GM19035 (cell line): ENCODE measurements at regions not wholly inside any gene's neighbourhood (a gene's known extent, or its start where the extent isn't known, plus 50 kb on each side); places are given as distances from the start of the nearest gene placed in this dataset.

Experiments
- ATAC-seq: cut with Tn5 transposase; IDR thresholded peaks from one replicate; pipeline ENCODE4 v1.9.1; 2021; ENCODE audit not compliant: unreplicated experiment

DNA sequence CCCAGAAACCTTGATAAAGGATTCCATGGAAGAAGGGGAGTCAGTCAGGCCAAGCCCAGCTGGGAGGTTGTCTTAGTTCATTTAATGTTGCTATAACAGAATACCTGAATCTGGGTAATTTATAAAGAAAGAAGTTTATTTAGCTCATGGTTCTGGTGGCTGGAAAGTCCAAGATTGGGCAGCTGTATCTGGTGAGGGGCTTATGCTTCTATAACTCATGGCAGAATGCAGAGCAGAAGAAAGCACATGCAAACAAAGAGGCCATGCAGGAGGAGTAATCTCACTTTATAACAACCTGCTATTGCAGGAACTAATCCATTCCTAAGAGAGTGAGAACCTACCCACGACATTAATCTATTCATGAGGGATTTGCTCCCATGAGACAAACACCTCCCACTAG, 54.2 kb upstream of the ANKRD1 start:
- ATAC-seq = no peak

DNA sequence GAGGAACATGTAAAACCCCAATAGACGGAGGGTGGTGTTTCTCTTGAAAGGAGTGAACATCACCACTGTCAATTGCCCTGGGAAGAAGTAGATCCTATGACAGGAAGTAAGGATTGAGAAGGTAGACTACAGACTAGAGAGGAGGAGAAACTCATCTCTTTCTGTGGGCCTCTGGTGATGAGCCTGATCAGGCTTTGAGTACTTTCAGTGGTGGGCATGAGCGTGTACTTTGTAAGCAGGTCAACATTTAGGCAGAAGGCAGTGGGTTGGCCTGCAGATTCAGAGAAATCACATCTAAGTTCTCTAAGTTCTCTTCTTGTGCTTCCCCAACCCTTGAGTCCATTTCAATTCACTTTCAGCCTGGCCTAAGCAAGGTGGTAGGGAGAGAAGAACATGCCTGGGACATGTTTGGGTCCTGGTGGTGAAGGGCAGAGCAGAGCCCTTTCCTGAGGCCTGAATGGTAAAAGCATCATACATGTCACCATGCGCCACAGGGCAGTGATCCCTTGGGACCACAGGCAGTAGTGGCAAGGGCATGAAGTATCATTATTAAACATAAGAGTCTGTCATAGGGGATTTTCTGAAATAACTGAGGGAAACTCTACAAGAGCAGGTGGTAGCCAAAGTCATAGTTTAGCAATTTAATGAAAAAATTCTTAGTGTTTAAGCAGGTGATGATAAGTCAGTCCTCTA, 56.4 kb upstream of the ANKRD1 start:
- peak; percentile 71 for ATAC-seq

DNA sequence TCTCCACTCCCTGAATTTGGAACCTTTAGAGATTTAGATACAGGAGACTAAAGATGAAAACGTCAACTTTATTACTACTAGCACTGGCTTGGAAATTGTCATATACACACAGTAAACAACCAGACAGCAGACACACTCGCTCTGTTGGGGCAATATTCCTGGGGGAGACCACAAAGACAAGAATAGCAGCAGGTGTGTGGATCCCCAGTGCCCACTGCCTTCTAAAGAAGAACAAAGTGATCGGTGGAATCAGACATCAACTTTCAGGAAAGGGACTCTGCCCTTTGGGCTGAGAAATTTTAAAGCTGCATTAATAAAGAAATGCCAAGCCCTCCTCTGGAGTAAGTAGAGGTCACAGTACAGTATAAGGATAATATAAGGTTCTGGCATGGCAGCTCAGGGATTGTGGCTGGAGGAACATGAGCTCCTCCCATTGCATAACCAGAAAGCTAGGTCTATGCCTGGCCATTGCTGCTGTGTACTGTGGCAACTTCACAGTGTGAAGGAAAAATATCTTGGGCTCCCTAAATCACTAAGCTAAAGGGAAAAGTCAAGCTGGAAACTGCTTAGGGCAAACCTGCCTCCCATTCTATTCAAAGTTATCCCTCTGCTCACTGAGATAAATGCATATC, 57.1 kb upstream of the ANKRD1 start:
- ATAC-seq = no peak

DNA sequence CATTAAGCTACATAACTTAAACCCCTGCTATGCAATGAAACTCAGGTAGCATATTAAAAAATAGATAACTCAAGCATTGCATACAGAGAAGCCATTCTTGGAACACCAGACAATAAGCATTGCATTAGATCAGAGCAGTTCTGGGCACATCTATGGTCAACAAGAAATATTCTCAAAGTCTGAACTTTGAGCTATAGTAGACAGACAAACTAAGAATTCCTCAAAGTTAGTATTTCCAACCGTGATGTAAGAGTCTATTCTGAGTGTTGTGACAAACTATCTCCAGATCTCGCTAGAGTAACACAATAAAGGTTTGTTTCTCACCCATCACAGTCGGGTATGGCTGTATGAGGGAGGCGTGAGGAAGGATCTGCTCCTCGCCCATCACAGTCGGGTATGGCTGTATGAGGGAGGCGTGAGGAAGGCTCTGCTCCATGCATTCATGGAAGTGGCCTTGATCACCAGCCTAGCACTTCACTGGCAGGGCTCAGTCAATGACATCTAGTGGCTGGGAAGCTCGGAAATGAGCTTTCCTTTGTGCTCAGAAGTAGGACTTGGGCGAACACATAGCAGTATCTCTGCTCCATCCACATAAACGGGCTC, 61.6 kb upstream of the ANKRD1 start:
- no peak for ATAC-seq

DNA sequence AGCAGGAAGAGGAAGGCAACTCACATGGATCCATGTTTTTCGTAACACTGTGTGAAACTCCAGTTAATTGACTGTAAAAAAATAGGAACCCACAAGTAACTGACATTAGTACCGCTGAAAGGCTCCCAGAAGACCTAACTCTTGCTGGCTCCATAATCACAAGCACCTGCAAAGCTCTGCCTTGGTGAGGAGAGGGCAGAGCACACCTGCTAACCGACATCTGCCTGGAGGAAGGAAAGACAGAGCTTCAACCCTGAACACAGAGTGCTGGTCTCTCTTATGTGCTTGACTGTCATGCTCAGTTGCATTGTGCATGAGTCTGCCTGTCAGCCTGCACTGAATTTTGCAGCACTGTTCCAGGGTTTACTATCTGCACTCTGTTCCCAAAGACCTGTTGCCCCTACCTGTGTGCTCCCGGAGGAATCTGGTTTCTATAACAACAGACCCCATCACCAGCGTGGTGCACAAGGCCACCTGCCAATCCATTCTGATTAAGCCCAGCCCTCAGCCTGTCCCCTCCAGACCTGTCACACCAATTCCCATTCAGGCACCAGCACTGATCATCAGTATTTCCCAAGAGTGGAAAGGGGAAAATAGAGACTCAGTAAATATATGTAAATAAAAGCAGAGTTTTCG, 63.1 kb upstream of the ANKRD1 start:
- no peak for ATAC-seq

DNA sequence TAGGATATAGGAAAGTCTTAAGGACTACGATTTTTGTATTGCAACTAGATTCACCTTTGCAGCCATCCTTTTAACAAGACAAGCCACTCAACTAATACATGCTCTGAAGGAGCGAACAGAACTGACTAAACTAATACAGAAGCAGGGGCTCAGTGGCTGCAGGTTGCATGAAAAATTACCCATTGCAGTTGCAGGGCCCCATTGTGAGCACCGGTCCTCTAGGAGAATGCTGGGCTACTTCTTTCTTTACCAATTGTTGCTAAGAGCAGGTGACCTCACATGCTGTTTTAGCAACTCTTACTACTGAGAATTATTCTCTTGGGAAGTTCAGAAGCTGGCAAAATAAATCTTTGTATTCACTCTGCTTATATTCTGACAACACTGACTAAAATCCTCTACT, 64.0 kb upstream of the ANKRD1 start:
- no peak for ATAC-seq

DNA sequence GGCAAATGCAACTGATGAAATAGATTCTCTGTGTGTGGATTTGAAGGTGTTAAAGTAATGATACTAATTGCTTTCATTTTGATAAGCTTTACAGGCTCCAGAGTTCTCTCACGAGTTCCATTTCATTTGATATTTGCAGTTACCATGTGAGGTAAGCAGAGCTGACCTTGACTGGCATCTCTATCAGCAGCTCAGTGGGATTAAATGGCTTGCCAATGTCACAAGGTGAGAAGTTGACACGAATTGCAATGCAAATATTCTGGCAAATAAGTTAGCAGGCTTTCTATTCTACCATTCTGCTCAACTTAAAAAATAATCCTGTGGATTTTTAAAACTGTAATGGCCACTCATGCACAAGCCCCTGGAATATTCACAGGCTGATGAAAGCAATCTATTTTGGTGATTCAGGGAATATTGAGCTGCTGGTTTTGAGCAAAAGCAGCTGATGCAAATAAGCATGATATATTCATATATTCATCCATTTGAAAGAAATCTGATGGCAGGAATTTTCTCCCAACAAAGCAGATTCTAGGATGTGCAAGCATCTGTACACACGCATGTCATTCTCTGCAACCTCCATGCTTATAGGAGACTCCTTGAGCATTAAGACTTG, 64.5 kb upstream of the ANKRD1 start:
- ATAC-seq = no peak

DNA sequence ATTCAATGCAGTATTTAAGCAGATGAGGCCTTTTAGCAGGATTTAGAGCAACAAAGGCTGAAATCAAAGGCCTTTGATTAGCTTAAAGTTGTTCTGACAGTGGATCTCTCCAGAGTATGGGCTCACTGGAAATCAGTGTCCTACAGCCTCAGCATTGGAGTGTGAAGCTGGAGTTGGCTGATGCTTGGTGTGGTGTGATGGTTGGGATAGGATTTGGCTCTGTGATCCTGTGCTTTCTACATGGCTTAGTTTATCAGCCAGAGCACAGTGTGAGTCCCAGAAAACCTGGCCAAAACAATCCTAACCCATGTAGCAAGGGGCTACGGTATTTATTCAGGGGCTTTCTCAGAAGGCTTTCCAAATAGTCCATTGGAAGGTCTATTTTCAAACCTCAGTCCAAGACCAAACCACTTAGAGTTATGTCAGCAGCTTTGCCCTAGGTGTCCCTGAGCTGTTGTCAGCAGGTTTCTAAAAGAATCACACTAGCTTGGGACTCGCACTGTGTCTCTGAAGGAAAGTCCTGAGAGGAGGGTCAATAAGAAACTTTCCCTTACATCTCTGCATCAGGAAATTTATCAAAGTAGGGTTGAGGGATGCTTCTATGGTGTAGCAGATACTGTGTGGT, 65.4 kb upstream of the ANKRD1 start:
- no peak for ATAC-seq

DNA sequence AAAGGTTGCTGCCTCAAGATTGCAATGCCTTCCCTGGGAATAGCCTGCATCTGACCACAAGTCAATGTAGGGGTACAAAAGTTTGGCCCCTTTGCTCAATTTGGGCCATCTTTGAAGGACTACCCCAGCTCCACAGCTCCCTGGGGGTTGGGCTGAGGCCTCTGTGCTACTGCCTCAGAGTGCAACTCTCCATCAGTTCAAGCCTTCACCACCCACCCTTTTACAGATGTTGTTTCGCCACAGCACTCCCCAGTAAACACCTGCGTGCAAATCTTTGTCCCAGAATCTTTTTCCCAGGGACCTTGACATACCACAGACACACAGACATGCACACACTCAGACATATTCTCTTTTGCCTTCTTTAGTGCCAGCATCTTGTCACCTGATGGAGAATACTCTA, 66.0 kb upstream of the ANKRD1 start:
- ATAC-seq = no peak

DNA sequence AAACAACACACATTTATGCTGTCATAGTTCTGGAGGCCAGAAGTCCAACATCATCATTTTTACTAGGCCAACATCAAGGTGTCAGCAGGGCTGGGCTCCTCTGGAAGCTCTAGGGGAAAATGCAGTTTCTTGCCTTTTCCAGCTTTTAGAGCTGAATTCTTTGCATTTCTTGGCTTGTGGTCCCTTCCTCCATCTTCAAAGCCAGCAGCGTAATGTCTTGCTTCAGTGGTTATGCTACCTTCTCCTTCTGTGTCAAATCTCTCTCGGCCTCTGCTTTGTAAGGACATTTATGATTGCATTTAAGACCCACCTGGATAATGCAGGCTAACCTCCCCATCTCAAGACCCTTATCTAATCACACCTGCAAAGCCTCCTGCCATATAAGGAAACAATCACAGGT, 66.5 kb upstream of the ANKRD1 start:
- no peak for ATAC-seq

DNA sequence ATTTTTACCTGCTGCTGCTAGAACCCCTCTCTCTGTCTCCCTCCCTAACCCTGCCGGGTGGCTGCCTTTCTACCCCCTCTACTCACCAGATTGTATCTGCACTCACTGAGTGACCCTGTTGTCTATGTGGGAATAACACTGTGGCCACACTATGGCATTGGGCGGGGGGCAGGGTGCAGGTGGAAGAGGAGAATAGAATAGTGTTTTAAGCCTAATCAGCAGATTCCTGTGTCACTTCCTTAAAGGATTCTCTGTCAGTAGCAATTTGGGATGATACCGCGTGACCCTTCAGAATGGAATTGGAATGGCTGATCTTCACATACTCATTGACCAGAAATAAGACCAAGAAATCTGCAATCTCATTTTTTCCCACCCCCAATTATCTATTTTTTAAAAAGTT, 67.1 kb upstream of the ANKRD1 start:
- no peak for ATAC-seq

DNA sequence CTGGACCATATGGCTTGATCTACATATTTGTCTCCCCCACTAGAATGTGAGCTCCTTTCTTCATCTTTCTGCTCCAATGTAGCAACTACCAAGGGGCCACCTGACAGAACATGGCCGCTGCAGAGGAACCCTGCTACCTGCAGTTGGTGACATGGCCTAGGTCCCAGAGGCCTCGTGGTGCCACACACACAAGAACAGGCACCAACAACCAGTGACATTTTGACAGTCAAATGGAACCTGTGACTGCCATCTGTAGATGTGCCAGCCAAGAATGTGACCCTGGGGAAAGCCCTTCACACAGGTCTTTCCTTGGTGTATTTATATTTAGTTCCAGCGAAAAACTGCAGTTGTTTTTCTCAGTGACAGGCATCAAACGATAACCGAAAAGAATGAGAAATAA, 67.9 kb upstream of the ANKRD1 start:
- ATAC-seq = no peak

DNA sequence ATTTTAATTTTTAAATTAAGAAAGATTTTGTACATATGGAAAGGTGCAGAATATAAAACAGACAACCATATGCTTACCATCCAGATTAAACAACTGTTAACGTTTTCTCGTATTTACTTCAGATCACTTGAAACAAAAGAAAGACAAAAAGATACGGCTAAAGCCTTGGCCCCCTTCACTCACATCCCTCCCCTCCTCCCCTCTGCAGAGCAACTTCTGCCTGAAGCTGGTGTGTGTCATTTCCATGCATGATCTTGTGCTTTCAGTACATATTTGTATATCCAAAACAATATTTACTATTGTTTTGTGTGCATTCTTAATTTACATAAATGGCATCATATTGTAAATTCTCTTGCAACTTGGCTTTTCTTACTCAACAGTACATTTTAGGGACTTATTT, 68.5 kb upstream of the ANKRD1 start:
- no peak for ATAC-seq

DNA sequence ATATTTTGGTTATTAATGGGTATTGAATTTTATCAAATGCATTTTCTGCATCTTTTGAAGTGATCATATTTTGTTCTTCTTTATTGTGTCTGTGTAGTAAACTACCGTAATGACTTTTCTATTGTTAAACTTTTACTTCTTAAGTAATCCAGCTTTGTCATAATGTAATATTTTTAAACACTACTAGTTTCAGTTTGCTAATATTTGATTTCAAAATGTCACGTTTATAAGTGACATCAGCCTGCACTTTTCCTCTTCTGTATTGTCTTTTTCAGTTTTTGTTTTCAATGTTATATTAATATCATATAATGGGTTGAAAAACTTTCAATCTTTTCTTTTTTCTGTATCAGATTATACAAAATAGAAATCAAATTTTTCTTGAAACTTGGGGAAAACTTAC, 71.6 kb upstream of the ANKRD1 start:
- ATAC-seq = no peak

DNA sequence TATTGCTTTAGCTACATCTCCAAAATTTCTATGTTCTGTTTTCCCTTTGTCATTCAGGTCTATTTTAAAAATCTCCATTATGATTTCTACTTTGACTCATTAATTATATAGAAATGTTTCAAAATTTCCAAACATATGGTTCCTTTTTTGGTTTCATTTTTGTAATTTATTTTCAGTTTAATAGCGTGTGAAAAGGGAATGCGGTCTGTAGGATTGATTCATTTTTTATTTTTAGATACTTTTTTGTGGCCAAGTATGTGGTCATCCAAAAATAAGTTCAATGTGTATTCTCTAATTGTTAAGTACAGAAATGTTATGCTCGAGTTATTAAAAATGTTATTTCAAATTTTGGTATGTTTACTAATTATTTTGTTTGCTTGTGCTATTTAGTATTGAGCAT, 72.5 kb upstream of the ANKRD1 start:
- ATAC-seq = no peak

DNA sequence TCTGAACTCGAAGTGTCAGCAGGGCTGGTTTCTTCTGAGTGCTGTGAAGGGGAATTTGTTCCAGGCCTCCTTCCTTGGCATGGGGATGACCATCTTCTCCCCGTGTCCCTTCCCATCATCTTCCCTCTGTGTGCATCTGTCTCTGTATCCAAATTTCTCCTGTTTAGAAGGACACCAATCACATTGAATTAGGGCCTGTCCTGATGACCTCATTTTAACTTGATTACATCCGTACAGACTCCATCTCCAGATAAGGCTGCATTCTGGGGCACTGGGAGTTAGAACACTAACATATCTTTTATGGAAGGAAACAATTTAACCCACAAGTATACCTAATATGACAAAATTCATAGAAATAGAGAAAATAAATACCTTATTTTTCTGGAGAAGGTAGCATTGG, 76.8 kb upstream of the ANKRD1 start:
- ATAC-seq = no peak

DNA sequence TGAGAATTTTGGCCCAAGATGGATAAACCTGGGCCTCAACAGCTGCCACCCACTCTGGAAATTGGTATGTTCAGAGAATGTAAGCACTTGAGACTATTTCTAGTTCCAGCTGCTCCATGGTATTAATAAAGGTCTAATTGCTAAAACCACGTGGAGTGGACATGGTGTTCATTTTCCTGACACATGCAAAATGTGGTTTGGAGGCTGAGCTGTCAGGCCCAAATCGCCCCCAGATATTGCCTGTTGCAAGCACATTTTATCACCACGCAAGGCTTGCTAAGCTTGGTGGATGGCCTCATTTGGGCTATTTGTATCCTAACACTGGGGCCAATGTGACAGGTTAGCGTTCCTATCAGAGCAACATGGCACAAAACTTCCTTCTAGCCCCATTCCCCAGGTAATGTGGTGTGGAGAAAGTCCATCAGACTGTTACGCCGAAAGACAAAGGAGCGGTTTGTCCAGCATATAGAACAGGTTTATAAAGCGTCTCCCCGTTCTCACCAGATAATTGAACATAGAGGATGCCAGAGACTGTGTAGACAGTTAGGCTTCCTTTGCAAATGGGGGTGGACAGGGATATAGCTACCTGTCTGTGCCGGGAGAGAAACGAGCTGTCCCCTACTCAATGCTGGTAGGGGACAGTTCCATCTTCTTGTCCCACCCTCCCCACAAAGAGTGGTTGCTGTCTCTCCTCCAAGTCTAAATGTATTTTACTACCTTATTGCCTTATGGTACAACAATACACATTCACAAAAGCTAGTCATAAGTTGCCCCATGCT, 78.0 kb upstream of the ANKRD1 start:
- ATAC-seq = peak; percentile 16

DNA sequence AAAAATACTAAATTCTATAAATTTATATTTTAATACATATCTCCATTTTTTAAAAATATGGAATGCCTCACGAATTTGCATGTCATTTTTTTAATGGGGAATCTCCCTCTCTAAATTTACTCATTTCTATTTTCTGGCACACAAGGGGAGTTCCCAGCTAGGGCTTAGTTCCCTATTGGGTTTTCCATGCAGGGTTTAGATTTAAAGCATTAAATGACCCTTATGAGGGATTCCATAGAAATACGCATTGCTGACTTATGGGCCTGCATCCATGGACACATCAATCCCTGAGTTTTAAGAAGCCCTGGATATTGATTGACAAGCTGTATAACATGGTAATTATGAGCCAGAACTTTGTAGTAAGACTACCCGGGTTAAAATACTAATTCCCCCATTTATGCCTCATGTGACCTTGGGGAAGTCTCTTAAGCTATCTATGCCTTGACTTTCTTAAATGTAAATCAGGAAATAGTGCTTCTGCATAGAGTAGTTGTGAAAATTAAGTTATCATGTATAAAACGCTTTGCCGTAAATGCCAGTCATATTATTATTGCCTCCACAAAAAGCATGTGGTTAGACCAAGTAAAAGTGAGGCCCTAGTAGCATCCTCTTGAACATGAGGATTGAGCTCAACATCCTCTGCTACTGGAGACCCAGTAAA, 78.8 kb upstream of the ANKRD1 start:
- peak; percentile 55 for ATAC-seq

DNA sequence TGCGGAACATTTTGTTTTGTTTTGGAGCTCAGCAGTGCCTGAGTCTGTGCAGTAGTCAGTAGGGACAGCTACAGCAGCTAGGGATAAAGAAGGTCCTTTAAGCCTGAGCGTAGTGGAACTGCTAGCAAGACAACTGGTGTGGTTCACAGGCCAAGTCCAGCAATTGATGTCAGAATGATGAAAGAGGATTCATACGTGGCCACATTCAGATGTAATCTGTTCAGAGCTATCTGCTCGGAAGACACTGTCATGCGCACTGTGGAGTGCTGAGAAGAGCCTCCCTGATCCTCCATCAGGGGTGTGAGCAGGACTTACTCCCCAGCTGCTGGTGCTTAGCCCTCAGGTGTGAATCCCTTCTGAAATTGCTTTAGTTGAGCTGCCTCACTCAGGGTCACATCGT, 79.6 kb upstream of the ANKRD1 start:
- ATAC-seq = no peak

DNA sequence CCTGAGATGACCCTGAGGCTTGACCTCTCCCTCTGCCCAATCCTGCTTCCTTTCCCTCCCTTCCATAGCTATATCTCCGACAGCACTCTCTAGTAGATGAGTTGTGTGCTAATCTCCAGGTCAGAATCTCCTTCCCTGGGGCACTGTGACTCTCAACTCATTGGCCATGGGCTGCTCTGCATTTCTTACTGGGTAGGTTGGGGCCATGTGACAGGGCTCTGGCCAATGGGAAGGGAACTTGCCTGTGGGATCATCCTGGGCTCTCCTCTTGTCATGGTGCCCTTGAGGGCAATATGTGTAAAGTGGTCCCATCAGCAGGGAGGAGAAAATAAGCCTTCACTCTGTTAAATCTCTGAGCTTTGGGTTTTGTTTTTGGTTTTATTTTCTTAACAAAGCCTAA, 80.1 kb upstream of the ANKRD1 start:
- no peak for ATAC-seq
